Activated CD8-positive, alpha-beta T cell treated with anti-CD3 and anti-CD28 coated beads for 36 hours (primary cell): ENCODE measurements at regions not wholly inside any gene's neighbourhood (a gene's known extent, or its start where the extent isn't known, plus 50 kb on each side); places are given as distances from the start of the nearest gene placed in this dataset.

Source experiments
- ATAC-seq: fragments of 200-7000 bp; cut with Tn5 transposase; one replicate; pipeline ENCODE4 v1.10.0; 2021; ENCODE audit warnings: mild to moderate bottlenecking, moderate library complexity
- CTCF ChIA-PET: fragments of 350-600 bp; sonication (Branson Sonifier 250); formaldehyde crosslinking; loops from one replicate; lab custom pipeline; 2021; ENCODE audit warnings: antibody characterized with exemption; lab: Charles Lee
- POLR2A ChIA-PET: fragments of 350-600 bp; sonication (Branson Sonifier 250); formaldehyde crosslinking; loops from one replicate; lab custom pipeline; 2021; ENCODE audit warnings: antibody characterized with exemption; lab: Charles Lee
- DNase-seq: peaks from one replicate; pipeline ENCODE4 v3.0.0-alpha.2; 2020
- H3K27ac Mint-ChIP-seq: one replicate; pipeline ENCODE4 v1.8.0; 2021; ENCODE audit warnings: mild to moderate bottlenecking, mixed read lengths
- H3K27me3 Mint-ChIP-seq: one replicate; pipeline ENCODE4 v1.8.0; 2021; ENCODE audit warnings: mixed read lengths
- H3K36me3 Mint-ChIP-seq: one replicate; pipeline ENCODE4 v1.8.0; 2021; ENCODE audit warnings: low read depth, mixed read lengths
- H3K4me1 Mint-ChIP-seq: one replicate; pipeline ENCODE4 v1.8.0; 2021; ENCODE audit warnings: low read depth, mixed read lengths
- H3K4me3 Mint-ChIP-seq: one replicate; pipeline ENCODE4 v1.8.0; 2021; ENCODE audit warnings: mild to moderate bottlenecking, moderate library complexity, mixed read lengths
- H3K9me3 Mint-ChIP-seq: one replicate; pipeline ENCODE4 v1.8.0; 2021; ENCODE audit warnings: mixed read lengths
- intact Hi-C: fragments of 100-400 bp; cut with micrococcal nuclease; formaldehyde crosslinking; loops from one replicate; pipeline ENCODE4 v1.10.0; 2022
- TF ChIP-seq, protein P1 (sequence below): fragments of 200-600 bp; IDR thresholded peaks from one replicate; pipeline ENCODE4 v1.8.0; 2022; ENCODE audit warnings: antibody characterized with exemption, mild to moderate bottlenecking

DNA sequence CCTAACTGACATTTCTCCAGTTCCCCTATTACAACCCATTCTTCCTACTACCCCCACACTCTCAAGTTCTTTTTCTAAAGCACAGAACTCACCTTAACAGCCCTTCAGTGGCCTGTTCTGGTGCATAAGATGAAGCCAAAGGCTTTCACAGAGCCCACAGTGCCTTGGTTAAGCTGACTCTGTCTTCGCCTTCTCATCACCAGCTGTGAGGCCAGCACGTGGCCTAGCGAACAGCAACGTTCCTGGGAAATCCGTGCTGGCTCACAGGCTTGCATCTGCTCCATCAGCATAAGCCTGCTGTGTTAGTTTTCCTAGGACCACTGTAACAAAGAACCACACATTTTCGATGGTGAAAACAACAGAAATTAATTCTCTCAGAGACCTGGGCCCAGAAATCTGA, 67.9 kb upstream of the LPAR1 start:
- ATAC-seq (no peak), DNase-seq (no peak)
- ChIA-PET POLR2A (no interaction called here), CTCF (no interaction called here)
- Mint-ChIP-seq H3K36me3 (no peaks in the 10 kb centered on the region), H3K27me3 (no peaks in the 10 kb centered on the region), H3K9me3 (no peaks in the 10 kb centered on the region), H3K4me3 (no peak overlapping the region), H3K4me1 (no peaks in the 10 kb centered on the region), H3K27ac (no peak overlapping the region)
- TF ChIP-seq, protein P1, sequence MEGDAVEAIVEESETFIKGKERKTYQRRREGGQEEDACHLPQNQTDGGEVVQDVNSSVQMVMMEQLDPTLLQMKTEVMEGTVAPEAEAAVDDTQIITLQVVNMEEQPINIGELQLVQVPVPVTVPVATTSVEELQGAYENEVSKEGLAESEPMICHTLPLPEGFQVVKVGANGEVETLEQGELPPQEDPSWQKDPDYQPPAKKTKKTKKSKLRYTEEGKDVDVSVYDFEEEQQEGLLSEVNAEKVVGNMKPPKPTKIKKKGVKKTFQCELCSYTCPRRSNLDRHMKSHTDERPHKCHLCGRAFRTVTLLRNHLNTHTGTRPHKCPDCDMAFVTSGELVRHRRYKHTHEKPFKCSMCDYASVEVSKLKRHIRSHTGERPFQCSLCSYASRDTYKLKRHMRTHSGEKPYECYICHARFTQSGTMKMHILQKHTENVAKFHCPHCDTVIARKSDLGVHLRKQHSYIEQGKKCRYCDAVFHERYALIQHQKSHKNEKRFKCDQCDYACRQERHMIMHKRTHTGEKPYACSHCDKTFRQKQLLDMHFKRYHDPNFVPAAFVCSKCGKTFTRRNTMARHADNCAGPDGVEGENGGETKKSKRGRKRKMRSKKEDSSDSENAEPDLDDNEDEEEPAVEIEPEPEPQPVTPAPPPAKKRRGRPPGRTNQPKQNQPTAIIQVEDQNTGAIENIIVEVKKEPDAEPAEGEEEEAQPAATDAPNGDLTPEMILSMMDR, result no peak
- intact Hi-C loops, result no loop called here

DNA sequence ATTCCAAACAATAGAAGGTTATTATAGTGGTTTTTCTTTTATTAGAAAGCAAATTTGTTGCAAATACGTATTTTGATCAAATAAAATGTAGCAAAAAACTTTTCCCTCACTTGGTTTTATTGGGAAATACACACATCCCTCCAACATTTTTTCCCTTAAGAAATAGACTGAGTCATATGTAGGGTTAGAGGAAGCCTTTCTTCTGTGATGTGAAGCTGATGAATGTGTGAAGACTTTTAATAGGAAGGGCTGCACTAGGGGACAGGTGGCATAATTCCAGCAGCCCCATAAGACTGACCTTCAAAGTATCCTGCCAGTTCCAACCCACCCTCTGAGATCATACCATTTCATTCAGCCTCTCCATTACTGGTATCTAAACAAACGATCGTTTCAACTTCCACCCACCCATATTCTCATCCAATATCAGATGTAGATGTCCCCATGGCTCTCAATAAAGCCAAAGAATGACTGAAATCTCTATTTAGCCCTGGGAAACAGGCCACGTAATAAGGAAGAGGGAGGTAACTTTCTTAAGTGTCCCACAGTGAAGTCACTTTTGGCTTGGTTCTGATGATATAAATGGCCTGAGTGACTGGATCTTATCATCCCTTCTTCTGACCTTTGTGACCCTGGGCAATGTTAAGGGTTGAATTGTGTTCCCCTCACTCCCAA, 64.7 kb upstream of the LPAR1 start:
- Mint-ChIP-seq H3K4me1 (no peaks in the 10 kb centered on the region), H3K36me3 (no peaks in the 10 kb centered on the region), H3K9me3 (no peaks in the 10 kb centered on the region), H3K27ac (no peak overlapping the region), H3K27me3 (no peaks in the 10 kb centered on the region), H3K4me3 (no peak overlapping the region)
- TF ChIP-seq, protein P1, result no peak
- DNase-seq (no peak), ATAC-seq (no peak)
- ChIA-PET POLR2A (no interaction called here), CTCF (no interaction called here)
- intact Hi-C loops, result no loop called here

DNA sequence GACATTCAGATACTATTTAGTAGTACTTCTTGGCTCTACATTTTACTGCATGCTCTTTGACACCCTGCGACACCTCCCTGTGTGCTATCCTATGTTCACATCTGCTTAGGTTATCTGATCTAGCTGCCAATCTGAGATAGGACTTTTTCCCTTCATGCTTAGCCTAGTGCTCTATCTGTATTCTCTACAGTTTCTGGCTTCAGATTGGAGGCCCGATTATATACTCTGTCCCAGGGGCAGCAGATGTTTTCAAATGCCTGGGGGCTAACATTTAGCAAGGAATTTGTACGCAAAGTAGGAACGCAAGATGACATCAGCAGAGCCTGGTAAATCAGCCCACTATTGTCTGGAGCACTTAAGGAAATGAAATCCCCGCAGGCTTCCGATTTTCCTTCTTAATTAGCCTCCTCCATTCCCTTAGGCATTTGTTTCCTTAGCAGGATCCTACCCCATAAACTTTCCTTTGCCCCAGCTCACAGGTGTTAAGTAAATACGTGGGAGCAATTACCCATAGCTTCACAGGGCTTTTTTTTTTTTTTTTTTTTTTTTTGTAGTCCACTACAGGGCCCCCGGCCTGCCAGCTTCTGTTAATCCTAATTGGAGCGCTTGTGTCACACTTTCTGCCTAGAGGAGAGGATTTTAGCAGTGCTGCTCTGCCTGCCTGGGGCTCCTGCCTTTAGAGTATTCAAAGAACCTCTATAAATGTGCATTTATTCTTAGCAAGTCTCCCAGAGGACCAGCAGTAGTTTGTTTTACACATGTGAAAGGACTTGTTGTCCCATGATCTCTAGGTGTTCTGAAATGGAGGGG, 61.1 kb upstream of the LPAR1 start:
- POLR2A ChIA-PET, result no interaction called here
- Mint-ChIP-seq H3K27me3 (no peaks in the 10 kb centered on the region), H3K4me3 (no peak overlapping the region)

DNA sequence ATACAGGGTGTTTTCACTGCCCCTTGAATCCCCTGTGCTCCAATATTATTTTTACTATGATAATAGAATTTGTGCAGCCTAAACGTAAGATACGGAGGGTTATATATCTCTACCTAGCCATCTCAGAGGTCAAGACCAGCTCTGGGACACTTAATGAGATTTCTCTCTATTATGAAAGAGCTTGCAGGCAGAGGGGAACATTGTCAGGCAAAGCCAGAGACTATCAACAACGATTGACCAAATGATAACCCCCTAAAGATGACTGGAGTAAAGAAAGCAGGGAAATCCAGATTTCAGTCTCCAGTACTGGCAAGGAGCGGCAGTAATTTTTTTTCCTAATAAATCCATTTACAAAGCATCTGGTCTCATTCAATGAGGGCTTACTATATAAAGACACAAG, 59.8 kb upstream of the LPAR1 start:
- Mint-ChIP-seq H3K36me3 (no peaks in the 10 kb centered on the region), H3K4me3 (no peak overlapping the region), H3K9me3 (no peaks in the 10 kb centered on the region), H3K27me3 (peaks cover 1% of the 10 kb centered on the region), H3K4me1 (no peaks in the 10 kb centered on the region), H3K27ac (no peak overlapping the region)
- no peak for ATAC-seq
- TF ChIP-seq, protein P1, result no peak
- intact Hi-C loops, result no loop called here
- POLR2A ChIA-PET, result no interaction called here
- no peak for DNase-seq
- CTCF ChIA-PET, result no interaction called here

More for the DNA sequence above, 61.1 kb upstream of the LPAR1 start:
- TF ChIP-seq, protein P1, result no peak
- CTCF ChIA-PET, result no interaction called here
- Mint-ChIP-seq H3K4me1 (no peaks in the 10 kb centered on the region), H3K36me3 (no peaks in the 10 kb centered on the region), H3K27ac (no peak overlapping the region), H3K9me3 (no peaks in the 10 kb centered on the region)
- intact Hi-C loops, result no loop called here
- DNase-seq, result no peak
- no peak for ATAC-seq

DNA sequence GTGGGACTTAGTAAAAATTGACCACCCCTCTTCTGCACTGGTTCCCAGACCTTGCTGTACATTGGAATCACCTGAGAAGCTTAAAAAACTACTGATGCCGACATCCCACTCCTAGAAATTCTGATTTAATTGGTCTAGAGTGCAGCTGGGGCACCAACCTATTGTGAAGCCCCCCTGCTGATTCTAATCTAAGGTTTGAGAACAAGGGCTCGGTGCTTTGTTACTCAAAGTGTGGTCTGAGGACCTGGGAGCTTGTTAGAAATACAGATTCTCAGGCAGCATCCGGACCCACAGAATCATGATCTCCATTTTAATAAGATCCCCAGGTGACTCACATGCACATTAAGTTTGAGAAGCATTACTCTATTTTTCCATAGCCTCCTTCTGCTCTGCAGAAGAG, 57.8 kb upstream of the LPAR1 start:
- H3K4me1 Mint-ChIP-seq, result no peaks in the 10 kb centered on the region

More for the DNA sequence above, 57.8 kb upstream of the LPAR1 start:
- no peaks in the 10 kb centered on the region for H3K36me3 Mint-ChIP-seq
- no peak overlapping the region for H3K27ac Mint-ChIP-seq
- DNase-seq (no peak), ATAC-seq (no peak)
- CTCF ChIA-PET, result no interaction called here
- no peak overlapping the region for H3K4me3 Mint-ChIP-seq
- POLR2A ChIA-PET, result no interaction called here
- TF ChIP-seq, protein P1, result no peak
- peaks cover 1% of the 10 kb centered on the region for H3K27me3 Mint-ChIP-seq
- no peaks in the 10 kb centered on the region for H3K9me3 Mint-ChIP-seq
- intact Hi-C loops, result no loop called here
